Activated CD8-positive, alpha-beta T cell treated with anti-CD3 and anti-CD28 coated beads for 36 hours (primary cell): ENCODE measurements at regions not wholly inside any gene's neighbourhood (a gene's known extent, or its start where the extent isn't known, plus 50 kb on each side); places are given as distances from the start of the nearest gene placed in this dataset.

Experiments
- ATAC-seq: fragments of 200-7000 bp; cut with Tn5 transposase; one replicate; pipeline ENCODE4 v1.10.0; 2021; ENCODE audit warnings: mild to moderate bottlenecking, moderate library complexity
- CTCF ChIA-PET: fragments of 350-600 bp; sonication (Branson Sonifier 250); formaldehyde crosslinking; loops from one replicate; lab custom pipeline; 2021; ENCODE audit warnings: antibody characterized with exemption; lab: Charles Lee
- POLR2A ChIA-PET: fragments of 350-600 bp; sonication (Branson Sonifier 250); formaldehyde crosslinking; loops from one replicate; lab custom pipeline; 2021; ENCODE audit warnings: antibody characterized with exemption; lab: Charles Lee
- DNase-seq: peaks from one replicate; pipeline ENCODE4 v3.0.0-alpha.2; 2020
- H3K27ac Mint-ChIP-seq: one replicate; pipeline ENCODE4 v1.8.0; 2021; ENCODE audit warnings: mild to moderate bottlenecking, mixed read lengths
- H3K27me3 Mint-ChIP-seq: one replicate; pipeline ENCODE4 v1.8.0; 2021; ENCODE audit warnings: mixed read lengths
- H3K36me3 Mint-ChIP-seq: one replicate; pipeline ENCODE4 v1.8.0; 2021; ENCODE audit warnings: low read depth, mixed read lengths
- H3K4me1 Mint-ChIP-seq: one replicate; pipeline ENCODE4 v1.8.0; 2021; ENCODE audit warnings: low read depth, mixed read lengths
- H3K4me3 Mint-ChIP-seq: one replicate; pipeline ENCODE4 v1.8.0; 2021; ENCODE audit warnings: mild to moderate bottlenecking, moderate library complexity, mixed read lengths
- H3K9me3 Mint-ChIP-seq: one replicate; pipeline ENCODE4 v1.8.0; 2021; ENCODE audit warnings: mixed read lengths
- CTCF ChIP-seq: fragments of 200-600 bp; IDR thresholded peaks from one replicate; pipeline ENCODE4 v1.8.0; 2022; ENCODE audit warnings: antibody characterized with exemption, mild to moderate bottlenecking
- intact Hi-C: fragments of 100-400 bp; cut with micrococcal nuclease; formaldehyde crosslinking; loops from one replicate; pipeline ENCODE4 v1.10.0; 2022

DNA sequence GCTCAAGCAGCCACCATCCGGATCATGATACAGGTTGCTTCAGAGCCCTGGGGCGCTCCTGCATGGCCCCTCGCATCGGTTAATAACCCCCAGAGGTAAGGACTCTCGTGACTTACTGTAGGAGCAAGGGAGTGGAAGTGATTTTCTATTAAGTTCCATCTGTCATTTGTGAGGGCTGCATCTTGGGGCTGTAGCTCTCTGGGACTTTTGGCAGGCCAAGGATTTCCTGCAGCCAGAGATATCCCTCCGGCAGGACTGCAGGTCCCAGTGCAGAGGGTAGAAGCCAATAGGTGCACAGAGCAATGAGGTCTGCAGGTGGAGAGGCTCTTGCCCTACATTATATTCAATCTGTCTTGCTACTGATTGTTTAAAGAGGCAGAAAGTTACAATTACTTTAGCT is 356.8 kb upstream of the ADARB2 start:
- Mint-ChIP-seq H3K27ac (no peak overlapping the region), H3K36me3 (no peaks in the 10 kb centered on the region), H3K27me3 (no peaks in the 10 kb centered on the region), H3K4me3 (no peak overlapping the region), H3K9me3 (no peaks in the 10 kb centered on the region), H3K4me1 (no peaks in the 10 kb centered on the region)
- ATAC-seq: no peak
- POLR2A ChIA-PET: no interaction called here
- intact Hi-C loops: no loop called here
- TF ChIP-seq CTCF: no peak
- CTCF ChIA-PET: no interaction called here
- DNase-seq: no peak

DNA sequence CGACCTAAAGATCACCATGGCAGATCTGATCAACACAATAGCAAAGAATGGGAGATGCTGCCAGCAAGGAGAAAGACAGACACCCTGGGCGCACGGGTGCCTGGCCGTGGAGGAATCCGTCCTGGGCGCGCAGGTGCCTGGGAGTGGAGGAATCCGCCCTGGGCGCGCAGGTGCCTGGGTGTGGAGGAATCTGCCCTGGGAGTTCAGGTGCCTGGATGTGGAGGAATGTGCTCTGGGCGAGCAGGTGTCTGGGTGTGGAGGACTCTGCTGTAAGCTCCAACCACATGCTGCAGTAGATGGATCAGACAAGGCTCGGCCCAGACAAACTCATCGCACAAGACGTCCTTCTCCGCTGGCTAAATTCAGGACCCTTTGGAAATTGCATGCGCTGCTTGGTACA is 346.3 kb upstream of the ADARB2 start:
- Mint-ChIP-seq H3K4me3 (no peak overlapping the region), H3K4me1 (no peaks in the 10 kb centered on the region), H3K27me3 (peaks cover 1% of the 10 kb centered on the region), H3K36me3 (no peaks in the 10 kb centered on the region), H3K27ac (no peak overlapping the region), H3K9me3 (peaks cover 5% of the 10 kb centered on the region)
- CTCF ChIA-PET: no interaction called here
- intact Hi-C loops: no loop called here
- TF ChIP-seq CTCF: no peak
- POLR2A ChIA-PET: no interaction called here
- DNase-seq (no peak), ATAC-seq (no peak)

DNA sequence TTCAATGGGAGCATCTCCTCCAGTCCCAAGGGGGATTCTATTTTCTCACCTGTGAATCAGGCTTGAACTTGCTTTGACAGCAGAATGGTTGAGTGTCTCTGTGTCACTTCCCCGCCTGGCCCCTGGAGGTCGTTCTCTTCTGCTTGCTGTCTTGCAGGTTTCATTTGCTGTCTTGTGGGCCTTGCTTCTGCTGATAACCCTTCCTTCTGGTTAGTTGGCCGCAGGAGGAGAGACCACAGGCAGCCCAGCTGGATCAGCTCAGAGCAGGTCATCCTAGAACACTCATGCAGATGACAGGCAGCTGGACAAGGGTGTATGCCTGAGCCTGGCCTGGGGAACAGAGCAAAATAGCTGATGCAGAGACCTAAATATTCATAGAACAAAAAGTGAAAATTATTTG is 344.2 kb upstream of the ADARB2 start:
- no peaks in the 10 kb centered on the region for H3K9me3 Mint-ChIP-seq
- H3K27me3 Mint-ChIP-seq: peaks cover 1% of the 10 kb centered on the region
- H3K36me3 Mint-ChIP-seq: no peaks in the 10 kb centered on the region
- no peak overlapping the region for H3K4me3 Mint-ChIP-seq
- no peaks in the 10 kb centered on the region for H3K4me1 Mint-ChIP-seq
- DNase-seq: no peak
- no peak for ATAC-seq
- POLR2A ChIA-PET: no interaction called here
- no peak overlapping the region for H3K27ac Mint-ChIP-seq
- intact Hi-C loops: no loop called here
- CTCF ChIA-PET: no interaction called here
- TF ChIP-seq CTCF: no peak

- no peak for DNase-seq
- no peaks in the 10 kb centered on the region for H3K4me1 Mint-ChIP-seq
- H3K27me3 Mint-ChIP-seq: no peaks in the 10 kb centered on the region
- POLR2A ChIA-PET: no interaction called here
- CTCF ChIA-PET: no interaction called here
- no peak overlapping the region for H3K4me3 Mint-ChIP-seq
- H3K27ac Mint-ChIP-seq: no peak overlapping the region
- ATAC-seq: no peak
- H3K36me3 Mint-ChIP-seq: no peaks in the 10 kb centered on the region
- H3K9me3 Mint-ChIP-seq: no peaks in the 10 kb centered on the region
- intact Hi-C loops: no loop called here
- TF ChIP-seq CTCF: no peak
Measured at GRCh38 chr10:2079603-2080078, 342.3 kb upstream of the ADARB2 start.

DNA sequence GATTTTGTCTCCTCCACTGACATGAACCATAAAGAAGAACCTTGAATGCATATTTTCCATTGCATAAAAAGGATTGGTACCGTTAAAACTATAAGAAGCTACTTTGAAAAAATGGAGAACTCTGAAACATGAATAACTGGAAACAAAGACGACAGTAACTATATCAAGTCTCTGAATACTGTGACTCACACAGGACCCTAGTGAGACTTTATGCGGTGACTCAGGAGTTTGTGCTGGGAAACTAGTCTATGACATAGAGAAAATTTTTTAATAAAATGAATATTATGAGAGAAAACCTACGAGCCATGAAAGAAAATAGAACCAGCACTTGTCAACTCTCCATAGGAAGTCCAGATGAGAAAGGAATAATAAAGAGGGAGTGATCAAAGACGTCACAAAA is 339.9 kb upstream of the ADARB2 start:
- no peaks in the 10 kb centered on the region for H3K36me3 Mint-ChIP-seq
- CTCF ChIA-PET: no interaction called here
- no peak overlapping the region for H3K27ac Mint-ChIP-seq
- no peaks in the 10 kb centered on the region for H3K27me3 Mint-ChIP-seq
- DNase-seq (no peak), ATAC-seq (no peak)
- no peaks in the 10 kb centered on the region for H3K4me1 Mint-ChIP-seq
- intact Hi-C loops: no loop called here
- no peak overlapping the region for H3K4me3 Mint-ChIP-seq
- TF ChIP-seq CTCF: no peak
- POLR2A ChIA-PET: no interaction called here
- no peaks in the 10 kb centered on the region for H3K9me3 Mint-ChIP-seq
